Ovary (tissue), 3 donors: ENCODE measurements at regions not wholly inside any gene's neighbourhood (a gene's known extent, or its start where the extent isn't known, plus 50 kb on each side); places are given as distances from the start of the nearest gene placed in this dataset.

Experiments
- POLR2A ChIP-seq: fragments of 450-650 bp; IDR thresholded peaks from one replicate; pipeline ENCODE4 v1.6.1; 2017; ENCODE audit warnings: antibody characterized with exemption, mild to moderate bottlenecking, moderate library complexity
- TF ChIP-seq, protein P1 (sequence below), 3 donors: fragments of 450-650 bp in 2 of 3; fragments of 200-600 bp in 1 of 3; IDR thresholded peaks; one replicate each; pipeline versions ENCODE4 v1.5.1 to v1.8.0; 2016 to 2022; ENCODE audit warnings: antibody characterized with exemption in 3 of 3, mild to moderate bottlenecking in 1 of 3
- donor health status: DM: no; HTN: no; CAD: no.

- TF ChIP-seq POLR2A: no peak
- TF ChIP-seq, protein P1, sequence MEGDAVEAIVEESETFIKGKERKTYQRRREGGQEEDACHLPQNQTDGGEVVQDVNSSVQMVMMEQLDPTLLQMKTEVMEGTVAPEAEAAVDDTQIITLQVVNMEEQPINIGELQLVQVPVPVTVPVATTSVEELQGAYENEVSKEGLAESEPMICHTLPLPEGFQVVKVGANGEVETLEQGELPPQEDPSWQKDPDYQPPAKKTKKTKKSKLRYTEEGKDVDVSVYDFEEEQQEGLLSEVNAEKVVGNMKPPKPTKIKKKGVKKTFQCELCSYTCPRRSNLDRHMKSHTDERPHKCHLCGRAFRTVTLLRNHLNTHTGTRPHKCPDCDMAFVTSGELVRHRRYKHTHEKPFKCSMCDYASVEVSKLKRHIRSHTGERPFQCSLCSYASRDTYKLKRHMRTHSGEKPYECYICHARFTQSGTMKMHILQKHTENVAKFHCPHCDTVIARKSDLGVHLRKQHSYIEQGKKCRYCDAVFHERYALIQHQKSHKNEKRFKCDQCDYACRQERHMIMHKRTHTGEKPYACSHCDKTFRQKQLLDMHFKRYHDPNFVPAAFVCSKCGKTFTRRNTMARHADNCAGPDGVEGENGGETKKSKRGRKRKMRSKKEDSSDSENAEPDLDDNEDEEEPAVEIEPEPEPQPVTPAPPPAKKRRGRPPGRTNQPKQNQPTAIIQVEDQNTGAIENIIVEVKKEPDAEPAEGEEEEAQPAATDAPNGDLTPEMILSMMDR (IDR thresholded peaks at IDR 0.05): no peak
Measured at GRCh38 chr1:143604887-143605286, 366.9 kb downstream of the FAM72C start.
